ENCODE measurements at regions not wholly inside any gene's neighbourhood (a gene's known extent, or its start where the extent isn't known, plus 50 kb on each side); places are given as distances from the start of the nearest gene placed in this dataset.

- Histone ChIP-seq H3K23ac (ENCODE audit: insufficient read length, low read depth, low read length) (no peak overlapping the region), H4K8ac (replicated peaks; ENCODE audit: insufficient read length, low read depth, low read length) (no peak overlapping the region), H3K27me3 (ENCODE audit: insufficient read depth, low read length) (no peaks in the 10 kb centered on the region), H3K4me2 (ENCODE audit: insufficient read depth, insufficient read length, low read length) (no peak overlapping the region), H3K4ac (ENCODE audit: low read depth, low read length) (no peak overlapping the region), H4K20me1 (ENCODE audit: control insufficient read depth, insufficient read depth, insufficient read length) (no peaks in the 10 kb centered on the region), H3K14ac (ENCODE audit: insufficient read depth, low read length) (no peak overlapping the region), H2BK12ac (ENCODE audit: insufficient read length, low read depth, low read length) (no peak overlapping the region), H2AK5ac (ENCODE audit: insufficient read length, low read length) (no peak overlapping the region), H3K9ac (ENCODE audit: extremely low read depth, insufficient read length, low read length) (no peak overlapping the region), H4K91ac (ENCODE audit: insufficient read length, low read depth, low read length) (no peak overlapping the region), H3K56ac (ENCODE audit: insufficient read length, low read depth, low read length) (no peak overlapping the region), H3K18ac (ENCODE audit: insufficient read length, low read depth, low read length) (no peak overlapping the region), H2BK120ac (ENCODE audit: low read depth, low read length, poor library complexity, severe bottlenecking) (no peak overlapping the region), H2BK20ac (ENCODE audit: low read depth, low read length, poor library complexity, severe bottlenecking) (no peak overlapping the region), H3K79me2 (ENCODE audit: insufficient read depth, low read length) (no peaks in the 10 kb centered on the region), H3K79me1 (ENCODE audit: insufficient read depth, low read depth, low read length, poor library complexity, severe bottlenecking) (no peaks in the 10 kb centered on the region), H2BK15ac (ENCODE audit: low read depth, low read length) (no peak overlapping the region), H2BK5ac (ENCODE audit: insufficient read length, low read length) (no peak overlapping the region), H3K4me1 (ENCODE audit: insufficient read depth, low read length) (no peaks in the 10 kb centered on the region), H3K9me3 (ENCODE audit: control insufficient read depth, low read depth, low read length) (no peaks in the 10 kb centered on the region), H2AFZ (ENCODE audit: low read length) (no peak overlapping the region), H4K5ac (ENCODE audit: insufficient read length, low read depth, low read length) (no peak overlapping the region), H3K23me2 (ENCODE audit: insufficient read length, low read depth, low read length, poor library complexity, severe bottlenecking) (no peaks in the 10 kb centered on the region), H3T11ph (ENCODE audit: low read length) (no peak overlapping the region), H3K27ac (ENCODE audit: insufficient read length, low read depth, low read length) (no peak overlapping the region)
- no peak for DNase-seq
- Mint-ChIP-seq H3K27me3 (ENCODE audit: low read depth) (no peaks in the 10 kb centered on the region), H3K9me3 (no peaks in the 10 kb centered on the region), H3K4me3 (no peak overlapping the region), H3K36me3 (ENCODE audit: insufficient read depth in 1 of 3, low read depth in 3 of 3) (no peaks in the 10 kb centered on the region), H3K27ac (no peak overlapping the region), H3K4me1 (peaks cover 13 to 15% of the 10 kb centered on the region in 2 experiments)
- no CpG with 5 or more reads among the region's 4 CpGs for WGBS (ENCODE audit: extremely low coverage, insufficient read length, low lambda C conversion rate)
- no peak for TF ChIP-seq CTCF (conservative IDR thresholded peaks at IDR 0.05)
These were observed 2281.8 kb downstream of the LRRC4C start for GRCh38 chr11:39177678-39178077.
